Peyer's patch (tissue), 4 donors: ENCODE measurements at regions not wholly inside any gene's neighbourhood (a gene's known extent, or its start where the extent isn't known, plus 50 kb on each side); places are given as distances from the start of the nearest gene placed in this dataset.

Experiments used
- CTCF ChIP-seq, 6 experiments: fragments of 450-650 bp in 4 of 6; fragments of 200-600 bp in 2 of 6; sonication (generic) in 1 of 6; IDR thresholded peaks; one replicate each; pipeline ENCODE4 v1.5.1; 2017 to 2019; ENCODE audit warnings: antibody characterized with exemption in 6 of 6, mild to moderate bottlenecking in 3 of 6, moderate library complexity in 1 of 6
- POLR2A ChIP-seq, 2 donors: fragments of 450-650 bp; IDR thresholded peaks; one replicate each; pipeline ENCODE4 v1.5.1; 2017; ENCODE audit warnings: antibody characterized with exemption in 2 of 2, mild to moderate bottlenecking in 2 of 2, moderate library complexity in 2 of 2

- TF ChIP-seq CTCF (IDR thresholded peaks at IDR 0.05) = no peak
- TF ChIP-seq POLR2A (IDR thresholded peaks at IDR 0.05) = no peak
Observed at GRCh38 chr11:113540416-113541330, 65.5 kb upstream of the DRD2 start.
